GM12801 (cell line): ENCODE measurements at regions not wholly inside any gene's neighbourhood (a gene's known extent, or its start where the extent isn't known, plus 50 kb on each side); places are given as distances from the start of the nearest gene placed in this dataset.

ENCODE experiments used
- TF ChIP-seq, protein P1 (sequence below): IDR thresholded peaks from one replicate; pipeline ENCODE4 v1.5.1; 2011; ENCODE audit warnings: control low read depth; ENCODE audit not compliant: insufficient read length; ENCODE audit errors: extremely low read depth

DNA sequence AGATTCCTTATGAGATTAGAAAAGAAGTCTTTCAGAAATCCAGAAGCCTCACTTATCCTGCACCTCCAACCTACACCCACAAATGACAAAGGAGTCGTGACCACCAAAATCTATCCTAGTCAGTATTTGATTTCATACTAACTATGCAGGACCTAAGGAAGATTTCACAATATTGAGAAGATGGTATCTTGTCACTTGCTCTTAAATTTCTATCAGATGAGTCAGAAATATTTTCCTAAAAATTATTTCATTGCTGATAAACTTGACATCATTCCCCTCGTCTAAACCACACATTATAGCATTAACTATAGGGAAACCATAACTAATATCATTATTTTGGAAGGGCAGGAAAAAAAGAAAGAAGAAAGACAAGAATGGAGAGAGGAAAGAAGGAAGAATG, 138.0 kb upstream of the THBS1 start:
- TF ChIP-seq, protein P1, sequence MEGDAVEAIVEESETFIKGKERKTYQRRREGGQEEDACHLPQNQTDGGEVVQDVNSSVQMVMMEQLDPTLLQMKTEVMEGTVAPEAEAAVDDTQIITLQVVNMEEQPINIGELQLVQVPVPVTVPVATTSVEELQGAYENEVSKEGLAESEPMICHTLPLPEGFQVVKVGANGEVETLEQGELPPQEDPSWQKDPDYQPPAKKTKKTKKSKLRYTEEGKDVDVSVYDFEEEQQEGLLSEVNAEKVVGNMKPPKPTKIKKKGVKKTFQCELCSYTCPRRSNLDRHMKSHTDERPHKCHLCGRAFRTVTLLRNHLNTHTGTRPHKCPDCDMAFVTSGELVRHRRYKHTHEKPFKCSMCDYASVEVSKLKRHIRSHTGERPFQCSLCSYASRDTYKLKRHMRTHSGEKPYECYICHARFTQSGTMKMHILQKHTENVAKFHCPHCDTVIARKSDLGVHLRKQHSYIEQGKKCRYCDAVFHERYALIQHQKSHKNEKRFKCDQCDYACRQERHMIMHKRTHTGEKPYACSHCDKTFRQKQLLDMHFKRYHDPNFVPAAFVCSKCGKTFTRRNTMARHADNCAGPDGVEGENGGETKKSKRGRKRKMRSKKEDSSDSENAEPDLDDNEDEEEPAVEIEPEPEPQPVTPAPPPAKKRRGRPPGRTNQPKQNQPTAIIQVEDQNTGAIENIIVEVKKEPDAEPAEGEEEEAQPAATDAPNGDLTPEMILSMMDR, result no peak

DNA sequence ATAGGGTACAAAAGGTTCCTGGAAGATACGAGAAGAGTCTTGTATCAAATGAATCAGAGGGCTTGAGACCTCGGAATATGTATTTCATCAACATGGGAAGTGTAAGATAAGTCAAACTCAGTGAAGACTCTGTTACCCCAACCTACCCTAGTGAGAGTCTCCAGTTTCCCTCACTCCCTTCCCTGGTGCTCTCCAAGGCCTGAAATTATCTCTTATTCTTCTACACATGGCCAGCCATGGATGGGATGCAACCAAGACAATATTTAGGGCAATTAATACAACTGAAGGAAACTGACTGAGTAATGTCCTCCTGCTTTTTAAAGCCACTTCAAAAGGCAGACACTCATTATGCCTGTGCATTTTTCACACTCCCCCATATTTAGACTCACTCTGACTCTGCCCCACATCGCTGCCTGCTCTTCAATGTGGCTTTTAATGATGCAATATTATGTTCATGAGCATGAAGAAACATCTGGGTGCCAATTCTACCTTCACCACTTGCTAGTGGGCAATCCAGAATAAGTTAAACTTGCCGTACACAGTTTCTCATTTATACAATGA, 137.1 kb upstream of the THBS1 start:
- TF ChIP-seq, protein P1, result no peak

DNA sequence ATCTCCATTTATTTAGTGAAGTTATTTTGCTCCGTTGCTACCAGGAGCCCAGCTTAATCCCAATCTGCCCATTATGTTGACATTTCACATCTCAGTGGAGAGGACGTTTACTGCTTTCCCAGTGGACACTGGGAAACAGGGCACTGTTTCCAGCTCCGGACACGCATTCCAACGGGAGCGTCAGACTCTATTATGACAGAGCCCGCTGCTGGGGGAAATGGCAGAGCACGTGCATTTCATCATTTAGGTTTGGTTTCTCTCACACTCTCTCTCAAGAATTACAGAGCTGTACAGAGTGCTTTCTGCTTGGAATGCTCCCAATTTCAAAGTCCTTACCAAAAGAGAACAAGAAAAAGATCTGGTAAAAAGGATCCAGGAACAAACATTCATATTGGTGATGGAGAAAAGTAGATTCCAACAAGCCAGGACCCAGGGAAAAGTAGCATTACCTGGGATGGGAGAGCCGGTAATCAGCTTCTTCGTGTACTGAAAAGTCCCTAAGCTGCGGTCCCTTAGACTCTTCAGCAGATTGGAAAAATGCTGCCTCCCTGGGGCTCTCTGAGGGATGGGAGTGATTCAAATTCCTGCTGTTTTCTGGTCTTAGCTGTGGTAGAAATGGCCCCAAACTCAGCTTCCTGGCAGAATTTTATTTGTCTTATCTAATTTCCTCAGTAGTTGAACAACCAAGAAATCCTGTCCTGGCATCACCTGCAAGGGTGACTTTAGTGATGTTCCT, 136.0 kb upstream of the THBS1 start:
- TF ChIP-seq, protein P1, result no peak

DNA sequence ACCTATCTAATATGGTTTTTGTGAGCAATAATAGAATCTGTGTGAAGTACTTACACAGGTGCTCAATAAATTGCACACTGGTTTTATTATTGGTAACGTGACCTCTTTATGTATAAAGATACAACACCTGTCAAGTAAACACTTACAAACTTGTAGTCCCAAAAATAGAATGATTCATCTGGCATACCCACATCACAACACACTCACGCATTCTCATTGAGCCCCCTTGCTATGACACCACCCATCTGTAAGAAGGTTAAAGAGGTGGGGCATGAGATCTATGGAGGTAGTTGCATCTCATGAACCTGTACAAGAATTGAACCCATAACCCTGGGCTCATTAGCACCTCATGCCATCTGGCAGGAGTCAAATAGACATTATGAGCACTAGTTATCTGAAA, 134.9 kb upstream of the THBS1 start:
- TF ChIP-seq, protein P1, result no peak

DNA sequence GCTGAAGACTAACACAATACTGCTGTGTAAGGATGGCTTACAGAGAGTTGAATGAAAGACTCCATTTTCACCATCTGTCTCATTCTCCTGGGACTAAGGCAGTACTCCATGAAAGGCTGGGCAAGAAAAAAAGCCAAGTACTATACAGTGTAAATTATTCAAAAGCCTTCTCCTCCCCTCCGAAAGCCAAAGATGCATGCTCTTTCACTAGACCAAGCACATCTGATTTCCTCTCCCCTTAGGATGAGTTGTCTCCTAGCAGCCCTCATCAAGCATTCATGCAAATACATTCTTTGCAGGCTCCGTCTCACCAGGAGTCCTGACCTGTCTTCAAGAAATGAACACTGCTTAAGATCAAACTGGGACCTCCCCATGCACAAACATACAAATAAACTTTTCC, 133.5 kb upstream of the THBS1 start:
- TF ChIP-seq, protein P1, result no peak

DNA sequence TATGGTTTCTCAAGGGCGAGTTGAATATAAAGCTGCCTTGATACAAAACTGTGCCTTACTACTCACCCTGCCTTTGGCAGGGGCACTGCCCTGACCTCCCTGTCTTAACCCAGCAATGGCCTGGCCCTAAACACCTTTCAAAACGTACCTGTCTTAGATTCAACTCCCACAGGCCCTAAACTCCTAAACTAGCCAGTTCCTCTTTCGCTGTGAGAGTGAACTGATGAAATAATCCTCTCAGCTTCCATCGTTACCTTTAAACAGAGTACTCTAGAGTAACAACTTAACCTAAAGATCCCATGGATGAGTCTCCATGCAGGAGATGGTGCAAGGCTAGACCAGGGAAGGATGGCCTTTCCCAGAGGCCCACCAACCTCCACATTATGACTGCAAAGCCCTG, 133.0 kb upstream of the THBS1 start:
- TF ChIP-seq, protein P1, result no peak

DNA sequence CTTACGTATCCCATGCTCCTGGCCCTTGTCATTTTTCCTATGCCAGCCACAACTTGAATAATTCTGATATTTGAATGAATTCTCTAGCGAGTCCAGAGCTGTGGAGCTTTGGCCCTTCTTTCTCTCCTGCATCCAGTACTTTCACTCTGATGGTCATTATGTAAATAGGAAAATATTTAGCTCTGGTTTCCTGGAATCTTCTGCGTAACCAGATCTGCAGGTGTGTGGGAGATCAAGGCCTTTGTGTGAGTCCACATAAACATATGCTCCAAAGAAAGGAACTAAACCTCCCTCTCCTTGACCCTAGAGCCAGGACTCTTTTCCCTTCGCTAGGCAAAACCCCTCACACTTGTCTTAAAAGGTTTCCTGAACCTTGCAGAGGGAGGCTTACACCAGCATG, 132.5 kb upstream of the THBS1 start:
- TF ChIP-seq, protein P1, result no peak
